SK-N-SH treated with all-trans-retinoic acid at 6 μM for 48 hours (cell line): ENCODE measurements at regions not wholly inside any gene's neighbourhood (a gene's known extent, or its start where the extent isn't known, plus 50 kb on each side); places are given as distances from the start of the nearest gene placed in this dataset.

Experiments used
- ATAC-seq: fragments of 200-7000 bp; cut with Tn5 transposase; 3 replicates; pipeline ENCODE4 v1.9.1; 2020; ENCODE audit warnings: mild to moderate bottlenecking, moderate library complexity
- ARNTL ChIP-seq: fragments of 450-650 bp; formaldehyde crosslinking; IDR thresholded peaks from 2 replicates; pipeline ENCODE4 v1.5.0; 2020; ENCODE audit warnings: low read depth, mild to moderate bottlenecking, moderate library complexity, borderline replicate concordance
- BACH2 ChIP-seq: fragments of 250-450 bp; sonication (Bioruptor Pico); IDR thresholded peaks from 2 replicates; pipeline ENCODE4 v1.9.0; 2021; ENCODE audit warnings: mild to moderate bottlenecking, borderline replicate concordance
- CSDC2 ChIP-seq: fragments of 250-450 bp; sonication (Bioruptor Pico); IDR thresholded peaks from 2 replicates; pipeline ENCODE4 v1.5.0; 2020; ENCODE audit warnings: mild to moderate bottlenecking, moderate library complexity
- ESRRG ChIP-seq: fragments of 250-450 bp; sonication (Bioruptor Pico); IDR thresholded peaks from 2 replicates; pipeline ENCODE4 v1.6.1; 2021; ENCODE audit warnings: mild to moderate bottlenecking
- GLIS3 ChIP-seq: fragments of 250-450 bp; sonication (Bioruptor Pico); IDR thresholded peaks from 2 replicates; pipeline ENCODE4 v1.5.0; 2020; ENCODE audit warnings: mild to moderate bottlenecking, moderate library complexity
- ISL1 ChIP-seq: fragments of 250-450 bp; sonication (Bioruptor Pico); IDR thresholded peaks from 2 replicates; pipeline ENCODE4 v2.1.2; 2022; ENCODE audit warnings: mild to moderate bottlenecking, moderate library complexity
- PPARA ChIP-seq: fragments of 250-450 bp; sonication (Bioruptor Pico); IDR thresholded peaks from 2 replicates; pipeline ENCODE4 v1.5.0; 2020; ENCODE audit warnings: mild to moderate bottlenecking, borderline replicate concordance
- RARB ChIP-seq: fragments of 250-450 bp; sonication (Bioruptor Pico); IDR thresholded peaks from 2 replicates; pipeline ENCODE4 v1.8.0; 2021; ENCODE audit warnings: mild to moderate bottlenecking, moderate library complexity
- SNAI2 ChIP-seq: fragments of 250-450 bp; sonication (Bioruptor Pico); IDR thresholded peaks from 2 replicates; pipeline ENCODE4 v1.5.0; 2020; ENCODE audit warnings: mild to moderate bottlenecking, moderate library complexity
- TCF4 ChIP-seq: fragments of 250-450 bp; sonication (Bioruptor Pico); IDR thresholded peaks from 2 replicates; pipeline ENCODE4 v1.8.0; 2021; ENCODE audit warnings: mild to moderate bottlenecking, moderate library complexity, borderline replicate concordance
- TOX ChIP-seq: fragments of 250-450 bp; sonication (Bioruptor Pico); IDR thresholded peaks from 2 replicates; pipeline ENCODE4 v1.8.0; 2021; ENCODE audit warnings: mild to moderate bottlenecking, moderate library complexity, borderline replicate concordance
- ZFP3 ChIP-seq: fragments of 250-450 bp; sonication (Bioruptor Pico); IDR thresholded peaks from 2 replicates; pipeline ENCODE4 v1.5.0; 2020; ENCODE audit warnings: mild to moderate bottlenecking, moderate library complexity
- ZNF565 ChIP-seq: fragments of 450-650 bp; formaldehyde crosslinking; conservative IDR thresholded peaks from 2 replicates; pipeline ENCODE4 v1.5.0; 2020; ENCODE audit warnings: low read depth, mild to moderate bottlenecking, moderate library complexity
- ZNF70 ChIP-seq: fragments of 450-650 bp; formaldehyde crosslinking; IDR thresholded peaks from 2 replicates; pipeline ENCODE4 v1.5.0; 2020; ENCODE audit warnings: mild to moderate bottlenecking, moderate library complexity
- ZNF8 ChIP-seq: fragments of 450-650 bp; formaldehyde crosslinking; IDR thresholded peaks from 2 replicates; pipeline ENCODE4 v1.5.0; 2020; ENCODE audit warnings: mild to moderate bottlenecking, moderate library complexity
- TF ChIP-seq, protein P1 (sequence below): fragments of 250-450 bp; sonication (Bioruptor Pico); IDR thresholded peaks from 2 replicates; pipeline ENCODE4 v1.8.0; 2020; ENCODE audit warnings: mild to moderate bottlenecking, moderate library complexity, borderline replicate concordance
- TF ChIP-seq, protein P2 (sequence below): fragments of 250-450 bp; sonication (Bioruptor Pico); IDR thresholded peaks from 2 replicates; pipeline ENCODE4 v1.5.1; 2021; ENCODE audit warnings: mild to moderate bottlenecking, moderate library complexity
- TF ChIP-seq, protein P3 (sequence below): fragments of 250-450 bp; sonication (Bioruptor Pico); IDR thresholded peaks from 2 replicates; pipeline ENCODE4 v1.5.0; 2020; ENCODE audit warnings: mild to moderate bottlenecking, moderate library complexity
- TF ChIP-seq, protein P4 (sequence below): fragments of 250-450 bp; sonication (Bioruptor Pico); IDR thresholded peaks from 2 replicates; pipeline ENCODE4 v1.5.1; 2020; ENCODE audit warnings: low read depth, mild to moderate bottlenecking, moderate library complexity
- TF ChIP-seq, protein P5 (sequence below): fragments of 250-450 bp; sonication (Bioruptor Pico); IDR thresholded peaks from 2 replicates; pipeline ENCODE4 v1.8.0; 2021; ENCODE audit warnings: low read depth, mild to moderate bottlenecking, moderate library complexity, borderline replicate concordance

DNA sequence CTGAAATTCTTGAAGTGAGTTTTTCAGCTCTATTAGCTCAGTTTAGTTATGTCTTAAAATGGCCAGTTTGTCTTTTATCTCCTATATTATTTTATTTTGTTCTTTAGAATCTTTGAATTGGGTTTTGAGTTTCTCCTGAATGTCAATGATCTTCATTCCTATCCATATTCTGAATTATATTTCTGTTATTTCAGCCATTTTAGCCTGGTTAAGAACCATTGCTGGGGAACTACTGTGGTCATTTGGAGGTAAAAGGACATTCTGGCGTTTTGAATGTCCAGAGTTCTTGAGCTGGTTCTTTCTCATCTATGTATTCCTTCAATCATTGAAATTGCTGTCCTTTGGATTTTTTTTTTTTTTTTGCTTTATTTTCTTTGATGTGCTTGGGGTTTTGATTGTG lies 203.9 kb upstream of the HS3ST4 start:
- ATAC-seq, result no peak
- TF ChIP-seq ESRRG (CRISPR knock-in tag), result no peak
- no peak for TF ChIP-seq CSDC2
- TF ChIP-seq SNAI2 (CRISPR knock-in tag), result no peak
- TF ChIP-seq ZFP3, result no peak
- TF ChIP-seq PPARA (CRISPR knock-in tag), result no peak
- TF ChIP-seq ISL1 (CRISPR knock-in tag), result no peak
- TF ChIP-seq TCF4 (CRISPR knock-in tag), result no peak
- no peak for TF ChIP-seq ZNF70 (CRISPR knock-in tag)
- TF ChIP-seq, protein P1, sequence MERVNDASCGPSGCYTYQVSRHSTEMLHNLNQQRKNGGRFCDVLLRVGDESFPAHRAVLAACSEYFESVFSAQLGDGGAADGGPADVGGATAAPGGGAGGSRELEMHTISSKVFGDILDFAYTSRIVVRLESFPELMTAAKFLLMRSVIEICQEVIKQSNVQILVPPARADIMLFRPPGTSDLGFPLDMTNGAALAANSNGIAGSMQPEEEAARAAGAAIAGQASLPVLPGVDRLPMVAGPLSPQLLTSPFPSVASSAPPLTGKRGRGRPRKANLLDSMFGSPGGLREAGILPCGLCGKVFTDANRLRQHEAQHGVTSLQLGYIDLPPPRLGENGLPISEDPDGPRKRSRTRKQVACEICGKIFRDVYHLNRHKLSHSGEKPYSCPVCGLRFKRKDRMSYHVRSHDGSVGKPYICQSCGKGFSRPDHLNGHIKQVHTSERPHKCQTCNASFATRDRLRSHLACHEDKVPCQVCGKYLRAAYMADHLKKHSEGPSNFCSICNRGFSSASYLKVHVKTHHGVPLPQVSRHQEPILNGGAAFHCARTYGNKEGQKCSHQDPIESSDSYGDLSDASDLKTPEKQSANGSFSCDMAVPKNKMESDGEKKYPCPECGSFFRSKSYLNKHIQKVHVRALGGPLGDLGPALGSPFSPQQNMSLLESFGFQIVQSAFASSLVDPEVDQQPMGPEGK (CRISPR knock-in tag), result no peak
- TF ChIP-seq, protein P2, sequence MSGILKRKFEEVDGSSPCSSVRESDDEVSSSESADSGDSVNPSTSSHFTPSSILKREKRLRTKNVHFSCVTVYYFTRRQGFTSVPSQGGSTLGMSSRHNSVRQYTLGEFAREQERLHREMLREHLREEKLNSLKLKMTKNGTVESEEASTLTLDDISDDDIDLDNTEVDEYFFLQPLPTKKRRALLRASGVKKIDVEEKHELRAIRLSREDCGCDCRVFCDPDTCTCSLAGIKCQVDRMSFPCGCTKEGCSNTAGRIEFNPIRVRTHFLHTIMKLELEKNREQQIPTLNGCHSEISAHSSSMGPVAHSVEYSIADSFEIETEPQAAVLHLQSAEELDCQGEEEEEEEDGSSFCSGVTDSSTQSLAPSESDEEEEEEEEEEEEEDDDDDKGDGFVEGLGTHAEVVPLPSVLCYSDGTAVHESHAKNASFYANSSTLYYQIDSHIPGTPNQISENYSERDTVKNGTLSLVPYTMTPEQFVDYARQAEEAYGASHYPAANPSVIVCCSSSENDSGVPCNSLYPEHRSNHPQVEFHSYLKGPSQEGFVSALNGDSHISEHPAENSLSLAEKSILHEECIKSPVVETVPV (CRISPR knock-in tag), result no peak
- no peak for TF ChIP-seq RARB (CRISPR knock-in tag)
- TF ChIP-seq, all 23 proteins: peak for 0

DNA sequence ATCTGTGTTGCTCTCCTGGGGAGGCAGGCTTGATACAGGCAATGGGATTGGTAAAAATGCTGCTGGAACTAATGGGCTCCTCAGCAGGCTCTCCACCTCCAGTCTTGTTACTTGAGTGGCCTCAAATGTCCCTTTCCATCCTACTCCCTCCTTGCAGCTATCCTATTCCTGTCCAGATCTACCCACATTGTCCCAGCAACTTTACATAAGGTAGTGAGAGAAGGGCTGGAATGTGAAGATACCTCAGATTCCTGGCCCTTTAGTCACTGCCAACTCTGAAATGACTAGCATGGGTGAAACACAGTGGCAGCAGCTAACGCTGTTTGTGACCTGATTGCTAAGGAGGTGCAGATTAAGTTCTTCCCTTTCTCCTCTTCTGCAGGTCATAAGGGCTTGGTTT lies 210.1 kb upstream of the HS3ST4 start:
- no peak for ATAC-seq
- no peak for TF ChIP-seq TOX (CRISPR knock-in tag)
- no peak for TF ChIP-seq GLIS3 (CRISPR knock-in tag)
- no peak for TF ChIP-seq BACH2 (CRISPR knock-in tag)
- TF ChIP-seq, protein P1 (CRISPR knock-in tag), result no peak
- TF ChIP-seq, protein P3, sequence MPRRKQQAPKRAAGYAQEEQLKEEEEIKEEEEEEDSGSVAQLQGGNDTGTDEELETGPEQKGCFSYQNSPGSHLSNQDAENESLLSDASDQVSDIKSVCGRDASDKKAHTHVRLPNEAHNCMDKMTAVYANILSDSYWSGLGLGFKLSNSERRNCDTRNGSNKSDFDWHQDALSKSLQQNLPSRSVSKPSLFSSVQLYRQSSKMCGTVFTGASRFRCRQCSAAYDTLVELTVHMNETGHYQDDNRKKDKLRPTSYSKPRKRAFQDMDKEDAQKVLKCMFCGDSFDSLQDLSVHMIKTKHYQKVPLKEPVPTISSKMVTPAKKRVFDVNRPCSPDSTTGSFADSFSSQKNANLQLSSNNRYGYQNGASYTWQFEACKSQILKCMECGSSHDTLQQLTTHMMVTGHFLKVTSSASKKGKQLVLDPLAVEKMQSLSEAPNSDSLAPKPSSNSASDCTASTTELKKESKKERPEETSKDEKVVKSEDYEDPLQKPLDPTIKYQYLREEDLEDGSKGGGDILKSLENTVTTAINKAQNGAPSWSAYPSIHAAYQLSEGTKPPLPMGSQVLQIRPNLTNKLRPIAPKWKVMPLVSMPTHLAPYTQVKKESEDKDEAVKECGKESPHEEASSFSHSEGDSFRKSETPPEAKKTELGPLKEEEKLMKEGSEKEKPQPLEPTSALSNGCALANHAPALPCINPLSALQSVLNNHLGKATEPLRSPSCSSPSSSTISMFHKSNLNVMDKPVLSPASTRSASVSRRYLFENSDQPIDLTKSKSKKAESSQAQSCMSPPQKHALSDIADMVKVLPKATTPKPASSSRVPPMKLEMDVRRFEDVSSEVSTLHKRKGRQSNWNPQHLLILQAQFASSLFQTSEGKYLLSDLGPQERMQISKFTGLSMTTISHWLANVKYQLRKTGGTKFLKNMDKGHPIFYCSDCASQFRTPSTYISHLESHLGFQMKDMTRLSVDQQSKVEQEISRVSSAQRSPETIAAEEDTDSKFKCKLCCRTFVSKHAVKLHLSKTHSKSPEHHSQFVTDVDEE (CRISPR knock-in tag), result no peak
- TF ChIP-seq ZNF565 (CRISPR knock-in tag), result no peak
- no peak for TF ChIP-seq ARNTL (CRISPR knock-in tag)
- TF ChIP-seq, protein P4, sequence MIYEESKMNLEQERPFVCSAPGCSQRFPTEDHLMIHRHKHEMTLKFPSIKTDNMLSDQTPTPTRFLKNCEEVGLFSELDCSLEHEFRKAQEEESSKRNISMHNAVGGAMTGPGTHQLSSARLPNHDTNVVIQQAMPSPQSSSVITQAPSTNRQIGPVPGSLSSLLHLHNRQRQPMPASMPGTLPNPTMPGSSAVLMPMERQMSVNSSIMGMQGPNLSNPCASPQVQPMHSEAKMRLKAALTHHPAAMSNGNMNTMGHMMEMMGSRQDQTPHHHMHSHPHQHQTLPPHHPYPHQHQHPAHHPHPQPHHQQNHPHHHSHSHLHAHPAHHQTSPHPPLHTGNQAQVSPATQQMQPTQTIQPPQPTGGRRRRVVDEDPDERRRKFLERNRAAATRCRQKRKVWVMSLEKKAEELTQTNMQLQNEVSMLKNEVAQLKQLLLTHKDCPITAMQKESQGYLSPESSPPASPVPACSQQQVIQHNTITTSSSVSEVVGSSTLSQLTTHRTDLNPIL (CRISPR knock-in tag), result no peak
- no peak for TF ChIP-seq SNAI2 (CRISPR knock-in tag)
- TF ChIP-seq ZNF8, result no peak
- TF ChIP-seq, protein P5, sequence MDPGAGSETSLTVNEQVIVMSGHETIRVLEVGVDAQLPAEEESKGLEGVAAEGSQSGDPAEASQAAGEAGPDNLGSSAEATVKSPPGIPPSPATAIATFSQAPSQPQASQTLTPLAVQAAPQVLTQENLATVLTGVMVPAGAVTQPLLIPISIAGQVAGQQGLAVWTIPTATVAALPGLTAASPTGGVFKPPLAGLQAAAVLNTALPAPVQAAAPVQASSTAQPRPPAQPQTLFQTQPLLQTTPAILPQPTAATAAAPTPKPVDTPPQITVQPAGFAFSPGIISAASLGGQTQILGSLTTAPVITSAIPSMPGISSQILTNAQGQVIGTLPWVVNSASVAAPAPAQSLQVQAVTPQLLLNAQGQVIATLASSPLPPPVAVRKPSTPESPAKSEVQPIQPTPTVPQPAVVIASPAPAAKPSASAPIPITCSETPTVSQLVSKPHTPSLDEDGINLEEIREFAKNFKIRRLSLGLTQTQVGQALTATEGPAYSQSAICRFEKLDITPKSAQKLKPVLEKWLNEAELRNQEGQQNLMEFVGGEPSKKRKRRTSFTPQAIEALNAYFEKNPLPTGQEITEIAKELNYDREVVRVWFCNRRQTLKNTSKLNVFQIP (CRISPR knock-in tag), result no peak
- TF ChIP-seq RARB (CRISPR knock-in tag), result no peak
- TF ChIP-seq ZNF70 (CRISPR knock-in tag), result no peak
- TF ChIP-seq, protein P2 (CRISPR knock-in tag), result no peak
